Keratinocyte (primary cell): ENCODE measurements at regions not wholly inside any gene's neighbourhood (a gene's known extent, or its start where the extent isn't known, plus 50 kb on each side); places are given as distances from the start of the nearest gene placed in this dataset.

Source experiments
- DNase-seq: peaks from one replicate; pipeline ENCODE4 v3.0.0-alpha.2; 2011; ENCODE audit warnings: low read depth, missing footprints, low spot score
- FAIRE-seq: peaks from 2 replicates; lab custom pipeline; 2011; peaks lifted over from hg19 to GRCh38; lab: Jason Lieb, UNC
- H2AFZ ChIP-seq: 2 replicates; pipeline ENCODE4 v1.6.0; 2012; ENCODE audit warnings: low read length, control low read depth, inconsistent platforms; ENCODE audit not compliant: control insufficient read depth
- H3K27ac ChIP-seq: 2 replicates; pipeline ENCODE4 v1.5.1; 2011; ENCODE audit warnings: low read length; ENCODE audit not compliant: control insufficient read depth, insufficient read depth
- H3K27me3 ChIP-seq: 3 replicates; pipeline ENCODE4 v1.6.0; 2011; ENCODE audit warnings: low read length; ENCODE audit not compliant: control insufficient read depth, insufficient read depth; ENCODE audit errors: extremely low read depth
- H3K36me3 ChIP-seq, 2 experiments: 2 replicates in 1 of 2; 3 replicates in 1 of 2; pipeline ENCODE4 v1.5.1; 2011; ENCODE audit warnings: low read length in 2 of 2, mild to moderate bottlenecking in 1 of 2; ENCODE audit not compliant: control insufficient read depth in 2 of 2, insufficient read depth in 2 of 2; ENCODE audit errors: extremely low read depth in 1 of 2
- H3K4me1 ChIP-seq: 3 replicates; pipeline ENCODE4 v1.5.1; 2011; ENCODE audit warnings: low read length; ENCODE audit not compliant: control insufficient read depth, insufficient read depth; ENCODE audit errors: extremely low read depth
- H3K4me2 ChIP-seq: 3 replicates; pipeline ENCODE4 v1.6.0; 2011; ENCODE audit warnings: low read depth, low read length; ENCODE audit not compliant: control insufficient read depth, insufficient read depth; ENCODE audit errors: extremely low read depth
- H3K4me3 ChIP-seq, 3 experiments: fragments of 200-600 bp in 1 of 3; sonication (generic) in 1 of 3; 2 replicates in 2 of 3; 3 replicates in 1 of 3; pipeline ENCODE4 v1.5.1; 2011 to 2016; ENCODE audit warnings: low read length in 3 of 3, mild to moderate bottlenecking in 3 of 3, control low read depth in 2 of 3, inconsistent platforms in 1 of 3, low read depth in 1 of 3, mixed read lengths in 1 of 3, mixed run types in 1 of 3, moderate library complexity in 1 of 3; ENCODE audit not compliant: control insufficient read depth in 2 of 3, insufficient read depth in 2 of 3; ENCODE audit errors: extremely low read depth in 1 of 3
- H3K79me2 ChIP-seq: 2 replicates; pipeline ENCODE4 v1.6.0; 2012; ENCODE audit warnings: low read length; ENCODE audit not compliant: control insufficient read depth, insufficient read depth
- H3K9ac ChIP-seq: 3 replicates; pipeline ENCODE4 v1.6.0; 2011; ENCODE audit warnings: low read length; ENCODE audit not compliant: control insufficient read depth, insufficient read depth; ENCODE audit errors: extremely low read depth
- H3K9me1 ChIP-seq: 3 replicates; pipeline ENCODE4 v1.6.0; 2011; ENCODE audit warnings: low read length; ENCODE audit not compliant: control insufficient read depth, insufficient read depth; ENCODE audit errors: extremely low read depth
- H3K9me3 ChIP-seq: 2 replicates; pipeline ENCODE4 v1.5.1; 2012; ENCODE audit warnings: low read depth, low read length; ENCODE audit not compliant: control insufficient read depth
- H4K20me1 ChIP-seq: 3 replicates; pipeline ENCODE4 v1.6.0; 2011; ENCODE audit warnings: low read length; ENCODE audit not compliant: control insufficient read depth, insufficient read depth; ENCODE audit errors: extremely low read depth
- CTCF ChIP-seq, 3 experiments: IDR thresholded peaks in 1 of 3; conservative IDR thresholded peaks in 1 of 3; optimal IDR thresholded peaks in 1 of 3; 2 replicates in 2 of 3; 3 replicates in 1 of 3; pipeline versions ENCODE3 to v1.5.1; 2011; ENCODE audit warnings: low read length in 3 of 3, mild to moderate bottlenecking in 3 of 3, moderate library complexity in 2 of 3, control low read depth in 1 of 3, inconsistent platforms in 1 of 3; ENCODE audit not compliant: insufficient read depth in 2 of 3; ENCODE audit errors: extremely low read depth in 1 of 3
- EZH2 ChIP-seq: IDR thresholded peaks from one replicate; pipeline ENCODE4 v1.6.1; 2012; ENCODE audit warnings: inconsistent platforms, mild to moderate bottlenecking, low read length, moderate library complexity
- dilution Hi-C: fragments of 300-500 bp; cut with MboI; formaldehyde crosslinking; loops from one replicate; pipeline ENCODE4 v1.7.0; 2020; ENCODE audit warnings: low sequenced_read_pairs; ENCODE audit not compliant: extremely low pct_ligation_motif_present

- FAIRE-seq: no peak
- TF ChIP-seq CTCF (optimal IDR thresholded peaks at IDR 0.05 in 1 of 3, IDR thresholded peaks at IDR 0.05 in 1 of 3, conservative IDR thresholded peaks at IDR 0.05 in 1 of 3; ENCODE audit: extremely low read depth in 1 of 3, insufficient read depth in 2 of 3, low read length in 3 of 3): no peak
Observed at GRCh38 chr16:86805188-86805587, 226.8 kb downstream of the FOXL1 start.

GRCh38 chr16:86806181-86806837 is 228.0 kb downstream of the FOXL1 start:
- no peak overlapping the region for H3K9ac ChIP-seq
- no peaks in the 10 kb centered on the region for H3K36me3 ChIP-seq
- DNase-seq (no peak), FAIRE-seq (no peak)
- H3K4me1 ChIP-seq: no peaks in the 10 kb centered on the region
- dilution Hi-C loops: no loop called here
- no peak for TF ChIP-seq CTCF (optimal IDR thresholded peaks at IDR 0.05 in 1 of 3, IDR thresholded peaks at IDR 0.05 in 1 of 3, conservative IDR thresholded peaks at IDR 0.05 in 1 of 3; ENCODE audit: extremely low read depth in 1 of 3, insufficient read depth in 2 of 3, low read length in 3 of 3)
- TF ChIP-seq EZH2: no peak
- H3K27me3 ChIP-seq: peaks cover 42% of the 10 kb centered on the region
- no peak overlapping the region for H2AFZ ChIP-seq
- no peaks in the 10 kb centered on the region for H3K9me3 ChIP-seq
- H3K4me2 ChIP-seq: no peak overlapping the region
- H3K4me3 ChIP-seq: no peak overlapping the region
- no peaks in the 10 kb centered on the region for H3K79me2 ChIP-seq
- H3K9me1 ChIP-seq: no peaks in the 10 kb centered on the region
- no peaks in the 10 kb centered on the region for H4K20me1 ChIP-seq
- no peak overlapping the region for H3K27ac ChIP-seq

More at GRCh38 chr16:86805188-86805587, 226.8 kb downstream of the FOXL1 start:
- Histone ChIP-seq H3K36me3 (no peaks in the 10 kb centered on the region), H3K27me3 (peaks cover 50% of the 10 kb centered on the region), H3K4me3 (no peak overlapping the region), H3K4me1 (no peaks in the 10 kb centered on the region), H3K4me2 (no peak overlapping the region), H3K9ac (no peak overlapping the region), H3K79me2 (no peaks in the 10 kb centered on the region), H2AFZ (no peak overlapping the region), H3K27ac (no peak overlapping the region), H4K20me1 (no peaks in the 10 kb centered on the region), H3K9me1 (no peaks in the 10 kb centered on the region), H3K9me3 (no peaks in the 10 kb centered on the region)
- dilution Hi-C loops: no loop called here
- DNase-seq: no peak
